ENCODE measurements at regions not wholly inside any gene's neighbourhood (a gene's known extent, or its start where the extent isn't known, plus 50 kb on each side); places are given as distances from the start of the nearest gene placed in this dataset.

DNA sequence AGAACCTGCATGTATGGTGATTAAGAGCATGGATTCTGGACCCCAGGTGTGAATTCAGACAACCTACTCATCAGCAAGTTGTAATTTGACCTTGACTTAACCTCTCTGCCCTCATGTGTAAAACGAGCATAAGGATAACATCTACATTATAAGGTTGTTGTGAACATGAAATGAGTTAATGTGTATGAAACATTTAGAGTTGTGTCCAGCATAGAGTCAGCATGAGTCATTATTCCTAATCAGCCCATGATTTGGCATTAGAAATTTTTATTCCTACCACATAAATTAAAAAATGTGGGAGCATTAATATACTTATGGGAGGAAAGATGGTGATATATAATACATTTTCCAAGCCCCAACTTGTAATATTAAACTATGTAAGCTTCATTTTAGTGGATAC lies 95.9 kb upstream of the DDHD1 start (continued):
- TF ChIP-seq E2F6 (IDR thresholded peaks at IDR 0.05) (no peak), CHD1 (IDR thresholded peaks at IDR 0.05; ENCODE audit: low read depth, low read length) (no peak), SAP30 (IDR thresholded peaks at IDR 0.05; ENCODE audit: insufficient read depth, insufficient replicate concordance, low read length) (no peak), CEBPB (IDR thresholded peaks at IDR 0.05; ENCODE audit: low read depth, low read length) (no peak)

Measured in H1 (cell line).